H9 (cell line): ENCODE measurements at regions not wholly inside any gene's neighbourhood (a gene's known extent, or its start where the extent isn't known, plus 50 kb on each side); places are given as distances from the start of the nearest gene placed in this dataset.

Experiments
- DNase-seq: peaks from one replicate; pipeline ENCODE4 v3.0.0-alpha.2; 2017
- H2AFZ ChIP-seq: one replicate; pipeline ENCODE4 v1.6.1; 2013; ENCODE audit warnings: mild to moderate bottlenecking, low read length, control low read depth, moderate library complexity
- H2AK5ac ChIP-seq: 2 replicates; pipeline ENCODE4 v1.6.1; 2013; ENCODE audit warnings: low read length, control low read depth, mixed read lengths; ENCODE audit not compliant: insufficient read length
- H2BK120ac ChIP-seq: one replicate; pipeline ENCODE4 v1.6.1; 2013; ENCODE audit warnings: low read depth, mild to moderate bottlenecking, low read length, control low read depth, inconsistent platforms; ENCODE audit not compliant: poor library complexity, severe bottlenecking
- H2BK12ac ChIP-seq: 2 replicates; pipeline ENCODE4 v1.6.1; 2013; ENCODE audit warnings: low read length, control low read depth, mixed read lengths, low read depth; ENCODE audit not compliant: insufficient read length
- H2BK15ac ChIP-seq: 2 replicates; pipeline ENCODE4 v1.6.1; 2013; ENCODE audit warnings: low read depth, low read length, control low read depth
- H2BK20ac ChIP-seq: one replicate; pipeline ENCODE4 v1.6.1; 2013; ENCODE audit warnings: low read depth, mild to moderate bottlenecking, low read length, control low read depth, inconsistent platforms; ENCODE audit not compliant: poor library complexity, severe bottlenecking
- H2BK5ac ChIP-seq: 2 replicates; pipeline ENCODE4 v1.6.1; 2013; ENCODE audit warnings: low read length, control low read depth, mixed read lengths; ENCODE audit not compliant: insufficient read length
- H3K14ac ChIP-seq: 2 replicates; pipeline ENCODE4 v1.6.1; 2013; ENCODE audit warnings: low read length, control low read depth; ENCODE audit not compliant: insufficient read depth
- H3K18ac ChIP-seq: 2 replicates; pipeline ENCODE4 v1.6.1; 2013; ENCODE audit warnings: low read depth, mild to moderate bottlenecking, mixed read lengths, low read length, control low read depth; ENCODE audit not compliant: insufficient read length
- H3K23ac ChIP-seq: 2 replicates; pipeline ENCODE4 v1.6.1; 2013; ENCODE audit warnings: low read length, control low read depth, mixed read lengths, low read depth; ENCODE audit not compliant: insufficient read length
- H3K23me2 ChIP-seq: 2 replicates; pipeline ENCODE4 v1.6.1; 2013; ENCODE audit warnings: low read depth, mild to moderate bottlenecking, mixed read lengths, low read length, control low read depth; ENCODE audit not compliant: insufficient read length, poor library complexity, severe bottlenecking
- H3K27ac ChIP-seq: 2 replicates; pipeline ENCODE4 v1.5.1; 2013; ENCODE audit warnings: low read length, control low read depth, mixed read lengths, low read depth; ENCODE audit not compliant: insufficient read length
- H3K27me3 ChIP-seq: 2 replicates; pipeline ENCODE4 v1.6.1; 2013; ENCODE audit warnings: low read length, control low read depth, inconsistent platforms; ENCODE audit not compliant: insufficient read depth
- H3K4ac ChIP-seq: 2 replicates; pipeline ENCODE4 v1.6.1; 2013; ENCODE audit warnings: low read depth, mild to moderate bottlenecking, control low read depth, inconsistent platforms, low read length, moderate library complexity
- H3K4me1 ChIP-seq: 2 replicates; pipeline ENCODE4 v1.6.1; 2013; ENCODE audit warnings: low read length, control low read depth, inconsistent platforms; ENCODE audit not compliant: insufficient read depth
- H3K4me2 ChIP-seq: 2 replicates; pipeline ENCODE4 v1.6.1; 2013; ENCODE audit warnings: low read length, control low read depth, mixed read lengths; ENCODE audit not compliant: insufficient read length, insufficient read depth
- H3K56ac ChIP-seq: 2 replicates; pipeline ENCODE4 v1.6.1; 2013; ENCODE audit warnings: low read depth, mild to moderate bottlenecking, mixed read lengths, low read length, control low read depth; ENCODE audit not compliant: insufficient read length
- H3K79me1 ChIP-seq: 2 replicates; pipeline ENCODE4 v1.6.1; 2013; ENCODE audit warnings: low read depth, mild to moderate bottlenecking, moderate library complexity, low read length, control low read depth, inconsistent platforms; ENCODE audit not compliant: insufficient read depth, poor library complexity, severe bottlenecking
- H3K79me2 ChIP-seq: 2 replicates; pipeline ENCODE4 v1.6.1; 2013; ENCODE audit warnings: low read length, control low read depth, inconsistent platforms; ENCODE audit not compliant: insufficient read depth
- H3K9ac ChIP-seq: 2 replicates; pipeline ENCODE4 v1.6.1; 2013; ENCODE audit warnings: low read length, control low read depth, mixed read lengths; ENCODE audit not compliant: insufficient read length; ENCODE audit errors: extremely low read depth
- H3K9me3 ChIP-seq: one replicate; pipeline ENCODE4 v1.6.1; 2013; ENCODE audit warnings: low read depth, low read length, inconsistent platforms; ENCODE audit not compliant: control insufficient read depth
- H3T11ph ChIP-seq: one replicate; pipeline ENCODE4 v1.6.1; 2013; ENCODE audit warnings: mild to moderate bottlenecking, low read length, control low read depth, inconsistent platforms
- H4K20me1 ChIP-seq: one replicate; pipeline ENCODE4 v1.6.1; 2013; ENCODE audit not compliant: control insufficient read depth, insufficient read length, insufficient read depth
- H4K5ac ChIP-seq: 2 replicates; pipeline ENCODE4 v1.6.1; 2013; ENCODE audit warnings: low read depth, mild to moderate bottlenecking, mixed read lengths, low read length, control low read depth; ENCODE audit not compliant: insufficient read length
- H4K8ac ChIP-seq: replicated peaks from 2 replicates; pipeline ENCODE4 v1.6.1; 2013; ENCODE audit warnings: low read length, control low read depth, mixed read lengths, low read depth; ENCODE audit not compliant: insufficient read length
- H4K91ac ChIP-seq: 2 replicates; pipeline ENCODE4 v1.6.1; 2013; ENCODE audit warnings: low read depth, mild to moderate bottlenecking, moderate library complexity, mixed read lengths, low read length, control low read depth; ENCODE audit not compliant: insufficient read length
- H3K27ac Mint-ChIP-seq, 3 experiments: 2 replicates in 2 of 3; 3 replicates in 1 of 3; pipeline ENCODE4 v1.8.0; 2020 to 2021; ENCODE audit warnings: mixed read lengths in 3 of 3, mild to moderate bottlenecking in 1 of 3, moderate library complexity in 1 of 3
- H3K27me3 Mint-ChIP-seq: 2 replicates; pipeline ENCODE4 v1.8.0; 2021; ENCODE audit warnings: low read depth, mild to moderate bottlenecking, moderate library complexity, mixed read lengths
- H3K36me3 Mint-ChIP-seq, 3 experiments: 2 replicates in 2 of 3; 3 replicates in 1 of 3; pipeline ENCODE4 v1.8.0; 2020 to 2021; ENCODE audit warnings: low read depth in 3 of 3, mixed read lengths in 3 of 3; ENCODE audit not compliant: insufficient read depth in 1 of 3
- H3K4me1 Mint-ChIP-seq, 2 experiments: 2 replicates each; pipeline ENCODE4 v1.8.0; 2020; ENCODE audit warnings: mixed read lengths in 2 of 2
- H3K4me3 Mint-ChIP-seq, 2 experiments: 2 replicates in 1 of 2; 3 replicates in 1 of 2; pipeline ENCODE4 v1.8.0; 2020 to 2021; ENCODE audit warnings: mild to moderate bottlenecking in 2 of 2, mixed read lengths in 2 of 2, moderate library complexity in 1 of 2
- H3K9me3 Mint-ChIP-seq, 2 experiments: 2 replicates in 1 of 2; 3 replicates in 1 of 2; pipeline ENCODE4 v1.8.0; 2020; ENCODE audit warnings: mild to moderate bottlenecking in 2 of 2, mixed read lengths in 2 of 2, moderate library complexity in 1 of 2
- CTCF ChIP-seq: fragments of 200-600 bp; sonication (generic); conservative IDR thresholded peaks from 3 replicates; pipeline ENCODE4 v1.8.0; 2021; ENCODE audit warnings: antibody characterized with exemption, mild to moderate bottlenecking
- WGBS: extraction: QIAGEN DNeasy Blood & Tissue Kit; methylation state at CpG from one replicate; pipeline ENCODE4 v1.1.7; 2013; ENCODE audit warnings: missing lambda C conversion rate, low lambda C conversion rate, mixed read lengths; ENCODE audit not compliant: insufficient read length; ENCODE audit errors: extremely low coverage; 5-methylcytosine and 5-hydroxymethylcytosine counted together

GRCh38 chr6:74507649-74508048 lies 698.2 kb downstream of the COL12A1 start:
- no peak overlapping the region for H3K27ac ChIP-seq
- H3K9me3 ChIP-seq = no peaks in the 10 kb centered on the region
- no peak overlapping the region for H4K91ac ChIP-seq
- H3K23ac ChIP-seq = no peak overlapping the region
- no peak for DNase-seq
- H4K20me1 ChIP-seq = no peaks in the 10 kb centered on the region
- no peaks in the 10 kb centered on the region for H3K27me3 ChIP-seq
- H3K14ac ChIP-seq = no peak overlapping the region
- no peak overlapping the region for H3K4me2 ChIP-seq
- no peak overlapping the region for H2BK20ac ChIP-seq
- no peak overlapping the region for H3K9ac ChIP-seq
- no peaks in the 10 kb centered on the region for H3K79me1 ChIP-seq
- H2BK120ac ChIP-seq = no peak overlapping the region
- no CpG with 5 or more reads among the region's 1 CpG for WGBS
- H3K27ac Mint-ChIP-seq = no peak overlapping the region
- no peaks in the 10 kb centered on the region for H3K23me2 ChIP-seq
- no peak overlapping the region for H3K4ac ChIP-seq
- peaks cover 0 to 6% (median 3%) of the 10 kb centered on the region in 3 experiments; a peak in 3 of 7 replicates for H3K36me3 Mint-ChIP-seq
- no peak overlapping the region for H2BK5ac ChIP-seq
- H3K27me3 Mint-ChIP-seq = no peaks in the 10 kb centered on the region
- no peak overlapping the region for H3K4me3 Mint-ChIP-seq
- no peaks in the 10 kb centered on the region for H3K4me1 Mint-ChIP-seq
- H3K9me3 Mint-ChIP-seq = peaks cover 24 to 33% of the 10 kb centered on the region in 2 experiments
- H4K8ac ChIP-seq = no peak overlapping the region
- TF ChIP-seq CTCF = no peak
- H3K56ac ChIP-seq = no peak overlapping the region
- no peak overlapping the region for H3T11ph ChIP-seq
- no peak overlapping the region for H2BK15ac ChIP-seq
- no peak overlapping the region for H2AFZ ChIP-seq
- no peak overlapping the region for H2AK5ac ChIP-seq
- no peak overlapping the region for H3K18ac ChIP-seq
- no peaks in the 10 kb centered on the region for H3K4me1 ChIP-seq
- no peak overlapping the region for H2BK12ac ChIP-seq
- H3K79me2 ChIP-seq = no peaks in the 10 kb centered on the region
- H4K5ac ChIP-seq = no peak overlapping the region
